Adipocyte (in vitro differentiated cells): ENCODE measurements at regions not wholly inside any gene's neighbourhood (a gene's known extent, or its start where the extent isn't known, plus 50 kb on each side); places are given as distances from the start of the nearest gene placed in this dataset.
A peak's percentile ranks its signal among the peaks of the same experiment; 100 is the strongest.

Experiments
- DNase-seq: peaks from one replicate; pipeline ENCODE4 v3.0.0-alpha.2; 2015; ENCODE audit warnings: low read depth
- H3K27me3 ChIP-seq: replicated peaks from 2 replicates; pipeline ENCODE4 v1.7.0; 2013; ENCODE audit warnings: mild to moderate bottlenecking, low read length, moderate library complexity; ENCODE audit not compliant: control insufficient read depth, insufficient read depth
- H3K36me3 ChIP-seq: 2 replicates; pipeline ENCODE4 v1.7.0; 2013; ENCODE audit warnings: low read length, mild to moderate bottlenecking, moderate library complexity; ENCODE audit not compliant: control insufficient read depth, insufficient read depth, severe bottlenecking
- H3K4me1 ChIP-seq: 2 replicates; pipeline ENCODE4 v1.7.0; 2013; ENCODE audit warnings: mild to moderate bottlenecking, low read length, moderate library complexity; ENCODE audit not compliant: control insufficient read depth, insufficient read depth
- H3K4me3 ChIP-seq: 2 replicates; pipeline ENCODE4 v1.7.0; 2013; ENCODE audit warnings: mild to moderate bottlenecking, low read length, moderate library complexity
- H3K9ac ChIP-seq: 2 replicates; pipeline ENCODE4 v1.7.0; 2013; ENCODE audit warnings: mild to moderate bottlenecking, low read length, moderate library complexity
- H3K9me3 ChIP-seq: 2 replicates; pipeline ENCODE4 v1.7.0; 2013; ENCODE audit warnings: mild to moderate bottlenecking, low read length, moderate library complexity; ENCODE audit not compliant: control insufficient read depth

DNA sequence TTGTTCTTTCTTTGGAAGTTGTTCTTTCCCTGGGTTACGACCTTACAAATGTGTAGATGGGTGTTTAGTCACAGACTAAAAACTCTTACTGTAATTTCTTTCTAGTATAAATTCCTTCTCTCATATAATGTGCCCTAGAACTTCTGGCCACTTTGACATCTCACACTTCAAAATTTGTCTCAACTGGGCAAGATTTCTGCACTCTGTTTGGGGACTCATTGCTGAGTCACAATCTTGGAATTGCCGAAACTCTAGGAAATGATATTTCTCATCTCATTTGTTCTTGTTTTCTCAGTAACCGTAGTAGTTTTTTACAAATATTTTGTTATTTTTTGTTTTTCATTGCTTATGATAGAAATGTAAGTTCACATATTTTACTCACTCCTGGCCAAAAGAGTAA, 2523.2 kb upstream of the PCDH20 start:
- Histone ChIP-seq H3K4me1 (peaks cover 6% of the 10 kb centered on the region), H3K9ac (no peak overlapping the region), H3K4me3 (no peak overlapping the region), H3K36me3 (no peaks in the 10 kb centered on the region), H3K27me3 (no peaks in the 10 kb centered on the region), H3K9me3 (no peaks in the 10 kb centered on the region)
- DNase-seq = peak; percentile 54

DNA sequence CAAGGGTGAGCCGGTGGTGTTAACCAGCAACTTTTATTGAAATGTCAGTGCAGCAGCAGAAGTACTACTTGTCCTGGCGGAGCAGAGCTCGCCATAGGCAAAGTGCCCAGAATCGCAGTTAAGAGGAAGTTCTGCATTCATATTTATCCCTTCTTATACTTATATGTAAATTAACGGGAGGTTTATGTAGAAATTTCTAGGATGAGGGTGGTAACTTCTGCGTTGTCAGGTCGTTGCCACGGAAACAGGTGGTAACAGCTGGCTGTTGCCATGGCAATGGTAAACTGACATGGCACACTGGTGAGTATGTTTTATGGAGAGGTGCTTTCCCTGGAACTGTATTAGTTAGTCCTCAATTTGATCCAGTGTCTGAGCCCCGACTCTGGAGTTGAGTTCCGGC, 2494.9 kb upstream of the PCDH20 start:
- no peaks in the 10 kb centered on the region for H3K27me3 ChIP-seq
- DNase-seq = no peak
- H3K4me1 ChIP-seq = no peaks in the 10 kb centered on the region
- H3K36me3 ChIP-seq = no peaks in the 10 kb centered on the region
- H3K4me3 ChIP-seq = no peak overlapping the region
- H3K9me3 ChIP-seq = no peaks in the 10 kb centered on the region
- no peak overlapping the region for H3K9ac ChIP-seq

DNA sequence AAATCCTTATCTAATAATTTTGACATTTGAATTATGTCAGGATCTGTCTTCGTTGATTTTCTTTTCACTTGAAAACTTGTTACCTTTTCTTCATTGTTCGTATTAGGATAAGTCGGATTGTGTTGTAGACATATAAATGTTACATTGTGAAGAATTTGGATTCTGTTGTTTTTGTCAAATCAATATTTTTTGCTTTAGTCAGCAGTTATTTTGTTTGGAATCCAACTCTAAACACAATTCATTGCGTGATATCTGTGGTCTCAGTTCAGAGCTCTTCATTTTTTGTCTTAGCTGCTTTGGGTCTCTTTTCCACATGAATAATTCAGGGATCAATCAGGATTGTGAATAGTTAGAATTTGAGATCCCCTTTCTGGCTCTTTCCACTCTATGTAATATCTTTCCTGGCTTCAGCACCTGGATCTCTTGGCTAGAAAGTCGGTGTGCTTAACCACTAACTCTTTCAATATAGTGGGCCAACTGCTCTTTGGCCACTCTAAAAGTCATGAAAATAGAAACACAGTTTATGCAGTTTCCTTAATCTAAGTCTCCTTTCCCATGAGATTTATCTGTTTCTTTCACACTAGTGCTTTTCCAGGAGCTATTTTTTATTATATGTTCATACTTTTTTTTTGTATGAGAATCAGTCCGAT, 2494.2 kb upstream of the PCDH20 start:
- no peaks in the 10 kb centered on the region for H3K4me1 ChIP-seq
- DNase-seq = no peak
- H3K27me3 ChIP-seq = no peaks in the 10 kb centered on the region
- H3K36me3 ChIP-seq = no peaks in the 10 kb centered on the region
- H3K9me3 ChIP-seq = no peaks in the 10 kb centered on the region
- no peak overlapping the region for H3K4me3 ChIP-seq
- H3K9ac ChIP-seq = no peak overlapping the region

DNA sequence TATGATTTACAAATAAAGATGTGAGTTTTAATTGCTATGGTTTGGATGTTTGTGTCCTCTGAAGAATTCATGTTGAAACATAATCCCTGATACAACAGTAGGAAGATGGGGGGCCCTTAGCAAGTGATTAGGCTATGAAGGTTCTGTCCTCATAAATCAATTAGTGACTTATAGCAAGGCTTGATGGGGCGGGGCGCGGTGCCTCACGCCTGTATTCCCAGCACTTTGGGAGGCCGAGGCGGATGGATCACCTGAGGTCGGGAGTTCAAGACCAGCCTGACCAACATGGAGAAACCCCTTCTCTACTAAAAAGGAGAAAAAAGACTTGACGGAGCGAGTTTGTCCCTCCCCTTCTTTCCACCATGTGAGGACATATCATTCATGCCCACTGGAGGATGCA, 2486.5 kb upstream of the PCDH20 start:
- Histone ChIP-seq H3K27me3 (no peaks in the 10 kb centered on the region), H3K4me1 (no peaks in the 10 kb centered on the region), H3K9me3 (no peaks in the 10 kb centered on the region), H3K4me3 (no peak overlapping the region), H3K9ac (no peak overlapping the region), H3K36me3 (no peaks in the 10 kb centered on the region)
- no peak for DNase-seq

DNA sequence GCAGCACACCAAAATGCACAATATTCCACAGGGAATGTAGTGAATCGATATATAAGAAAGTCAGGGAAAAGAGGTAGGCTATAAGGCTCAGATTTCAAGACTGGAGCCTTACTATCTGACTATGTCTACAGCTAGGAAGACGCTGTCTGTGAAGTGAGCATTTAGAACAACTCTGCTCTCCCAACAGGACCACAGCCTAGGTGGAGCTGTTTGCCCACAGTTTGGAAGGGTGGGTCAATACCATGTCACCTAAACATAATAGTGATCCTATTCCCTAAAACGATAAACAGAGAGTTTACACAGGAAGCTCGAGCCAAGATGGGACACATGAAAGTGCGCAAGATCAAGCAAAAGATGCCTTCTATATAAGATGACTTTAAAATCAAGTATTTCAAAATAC, 2486.0 kb upstream of the PCDH20 start:
- H3K9ac ChIP-seq = no peak overlapping the region
- no peaks in the 10 kb centered on the region for H3K27me3 ChIP-seq
- no peaks in the 10 kb centered on the region for H3K4me1 ChIP-seq
- H3K9me3 ChIP-seq = no peaks in the 10 kb centered on the region
- DNase-seq = no peak
- no peak overlapping the region for H3K4me3 ChIP-seq
- no peaks in the 10 kb centered on the region for H3K36me3 ChIP-seq

DNA sequence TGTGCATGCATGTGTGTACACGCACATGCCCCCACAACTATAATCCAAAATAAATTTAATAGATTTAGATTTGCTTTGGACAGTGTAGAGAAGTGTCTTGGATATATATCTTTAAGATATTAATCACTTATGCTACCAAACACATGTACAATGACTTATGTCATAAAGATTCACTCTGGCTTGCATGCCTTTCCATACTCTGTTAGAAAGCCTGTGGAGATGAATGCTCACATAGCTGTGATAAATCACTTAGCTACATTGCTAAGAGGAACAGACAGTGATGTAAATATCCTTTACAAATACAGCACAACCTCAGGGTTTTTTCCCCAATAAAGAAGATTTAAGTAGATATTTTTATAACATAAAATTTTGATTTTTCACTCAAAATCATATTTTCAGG, 2484.8 kb upstream of the PCDH20 start:
- DNase-seq = no peak
- Histone ChIP-seq H3K9ac (no peak overlapping the region), H3K4me3 (no peak overlapping the region), H3K27me3 (no peaks in the 10 kb centered on the region), H3K36me3 (no peaks in the 10 kb centered on the region), H3K4me1 (no peaks in the 10 kb centered on the region), H3K9me3 (no peaks in the 10 kb centered on the region)

DNA sequence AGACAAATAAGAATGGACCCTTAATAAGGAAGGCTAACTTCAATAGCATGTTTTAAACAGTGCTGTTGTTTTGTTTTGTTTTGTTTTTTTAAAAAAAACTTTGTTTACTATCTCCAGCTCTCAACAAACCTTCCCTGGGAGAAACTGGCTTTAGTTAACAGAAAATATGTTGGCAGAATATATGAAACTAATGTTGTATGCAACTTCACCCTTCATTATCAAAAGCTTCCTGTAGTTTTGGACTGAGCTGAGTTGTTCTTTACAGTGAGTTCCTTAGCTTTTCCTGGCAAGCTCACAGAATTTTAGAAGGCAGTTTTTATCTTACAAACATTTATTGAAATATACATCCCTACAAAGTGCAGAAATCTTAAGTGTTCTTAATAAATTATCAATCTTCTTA, 2480.7 kb upstream of the PCDH20 start:
- Histone ChIP-seq H3K4me1 (no peaks in the 10 kb centered on the region), H3K27me3 (no peaks in the 10 kb centered on the region), H3K9ac (no peak overlapping the region), H3K36me3 (no peaks in the 10 kb centered on the region), H3K9me3 (no peaks in the 10 kb centered on the region), H3K4me3 (no peak overlapping the region)
- peak; percentile 0 for DNase-seq

DNA sequence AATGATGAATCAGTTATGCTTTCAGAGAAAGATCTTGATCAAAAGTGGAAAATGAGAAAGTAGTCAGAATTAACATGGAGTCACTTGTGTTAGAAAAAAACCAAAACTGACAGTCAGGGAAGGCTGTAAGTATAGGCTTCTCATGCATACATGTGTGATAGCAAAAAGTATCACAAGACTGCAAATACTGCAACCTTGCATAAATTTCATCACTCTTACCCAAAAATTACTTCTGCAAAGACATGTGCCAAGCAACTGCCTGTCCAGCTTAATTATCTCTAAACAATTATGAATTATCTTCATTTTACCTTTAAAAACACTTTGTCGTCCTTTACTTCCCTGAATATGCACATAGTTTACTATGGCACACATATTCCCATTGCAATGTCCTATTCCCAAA, 2466.4 kb upstream of the PCDH20 start:
- DNase-seq = no peak
- no peaks in the 10 kb centered on the region for H3K4me1 ChIP-seq
- no peak overlapping the region for H3K4me3 ChIP-seq
- H3K9ac ChIP-seq = no peak overlapping the region
- no peaks in the 10 kb centered on the region for H3K36me3 ChIP-seq
- H3K9me3 ChIP-seq = peaks cover 5% of the 10 kb centered on the region
- no peaks in the 10 kb centered on the region for H3K27me3 ChIP-seq

DNA sequence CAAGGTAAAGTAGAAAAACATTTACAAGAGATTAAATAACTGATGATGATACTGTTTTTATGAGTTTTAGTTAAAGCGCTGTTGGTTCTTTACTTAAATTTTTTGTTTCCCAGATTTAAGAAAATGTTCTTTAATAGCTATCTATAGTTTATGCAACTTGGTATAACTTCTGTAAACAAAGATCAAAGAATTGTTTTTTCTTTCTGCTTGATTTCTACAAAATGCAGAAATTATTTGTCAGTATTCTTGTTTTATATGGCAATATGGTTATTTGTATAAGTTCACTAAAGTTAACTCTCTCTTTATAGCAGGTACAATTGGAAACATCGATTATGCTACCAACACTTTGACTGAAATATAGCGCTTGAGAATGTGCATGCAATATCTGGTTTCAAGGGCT, 2465.1 kb upstream of the PCDH20 start:
- H3K27me3 ChIP-seq = no peaks in the 10 kb centered on the region
- no peak overlapping the region for H3K4me3 ChIP-seq
- DNase-seq = no peak
- peaks cover 5% of the 10 kb centered on the region for H3K9me3 ChIP-seq
- no peak overlapping the region for H3K9ac ChIP-seq
- no peaks in the 10 kb centered on the region for H3K4me1 ChIP-seq
- H3K36me3 ChIP-seq = no peaks in the 10 kb centered on the region

DNA sequence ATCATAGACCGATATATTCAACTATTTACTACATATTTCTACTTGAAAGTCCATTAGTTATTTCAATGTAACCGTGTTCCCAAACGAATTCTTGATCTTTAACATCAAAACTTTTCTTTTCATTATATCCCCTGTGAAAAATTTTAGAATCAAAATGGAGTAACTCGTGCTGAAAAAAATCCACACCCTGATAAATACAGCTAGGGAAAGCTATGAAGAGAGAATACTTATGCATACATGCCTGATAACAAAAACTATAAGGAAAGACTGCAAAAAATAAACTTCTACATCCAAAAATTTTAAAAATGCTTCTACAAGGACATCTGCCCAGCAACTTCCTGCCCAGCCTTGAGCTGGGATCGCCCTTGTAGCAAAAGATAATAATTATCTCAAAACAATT, 2458.3 kb upstream of the PCDH20 start:
- Histone ChIP-seq H3K9ac (no peak overlapping the region), H3K36me3 (no peaks in the 10 kb centered on the region), H3K9me3 (no peaks in the 10 kb centered on the region), H3K27me3 (no peaks in the 10 kb centered on the region), H3K4me3 (no peak overlapping the region), H3K4me1 (no peaks in the 10 kb centered on the region)
- no peak for DNase-seq

DNA sequence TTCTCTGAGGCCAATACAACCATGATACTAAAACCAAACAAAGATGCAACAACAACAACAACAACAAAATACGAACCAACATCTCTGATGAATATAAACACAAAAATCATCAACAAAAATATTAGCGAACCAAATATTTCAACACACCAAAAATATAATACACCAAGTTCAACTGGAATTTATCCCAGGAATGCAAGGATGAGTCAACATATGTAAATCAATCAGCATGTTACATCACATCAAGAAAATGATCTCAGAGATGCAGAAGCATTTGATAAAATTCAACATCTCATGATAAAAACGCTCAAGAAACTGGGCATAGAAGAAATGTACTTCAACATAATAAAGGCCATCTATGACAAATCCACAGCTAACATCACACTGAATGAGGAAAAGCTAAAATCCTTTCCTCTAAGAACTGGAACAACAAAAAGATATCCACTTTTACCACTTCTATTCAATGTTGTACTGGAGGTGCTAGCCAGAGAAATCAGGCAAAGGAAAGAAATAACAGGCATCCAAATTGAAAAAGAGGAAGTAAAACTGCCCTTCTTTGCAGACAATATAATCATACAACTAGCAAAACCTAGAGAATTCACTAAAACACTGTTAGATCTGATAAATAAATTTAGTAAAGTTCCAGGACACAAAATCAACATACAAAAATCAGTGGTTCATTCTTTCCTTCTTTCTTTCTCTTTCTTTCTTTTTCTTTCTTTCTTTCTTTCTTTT, 2448.7 kb upstream of the PCDH20 start:
- Histone ChIP-seq H3K9me3 (peaks cover 5% of the 10 kb centered on the region), H3K36me3 (no peaks in the 10 kb centered on the region), H3K4me1 (no peaks in the 10 kb centered on the region), H3K27me3 (no peaks in the 10 kb centered on the region), H3K4me3 (no peak overlapping the region), H3K9ac (no peak overlapping the region)
- peak; percentile 17 for DNase-seq
